ENCODE measurements at regions not wholly inside any gene's neighbourhood (a gene's known extent, or its start where the extent isn't known, plus 50 kb on each side); places are given as distances from the start of the nearest gene placed in this dataset.

DNA sequence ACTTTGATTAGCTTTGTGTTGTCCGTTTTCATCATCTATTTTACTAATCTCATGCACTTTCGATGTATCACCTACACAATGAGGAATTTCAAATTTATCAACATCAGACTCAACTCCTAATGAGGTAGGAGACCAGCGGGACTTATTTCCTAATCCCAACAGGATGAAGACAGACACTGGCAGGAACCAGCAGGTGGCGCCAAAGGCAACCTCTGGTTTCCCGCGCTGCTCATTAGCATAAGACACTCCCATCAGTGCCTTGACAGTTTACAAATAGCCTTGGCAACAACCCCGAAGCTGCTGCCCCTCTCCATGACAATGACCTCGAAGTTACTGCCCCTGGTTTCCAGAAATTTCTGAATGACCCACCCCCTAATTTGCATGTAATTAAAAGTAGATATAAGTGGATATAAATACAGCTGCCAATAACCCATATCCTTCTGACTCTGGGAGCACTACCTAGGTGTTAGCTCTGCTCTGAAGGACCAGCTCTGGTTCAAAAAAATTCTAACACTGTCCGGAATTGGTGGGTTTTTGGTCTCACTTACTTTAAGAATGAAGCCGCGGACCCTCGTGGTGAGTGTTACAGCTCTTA lies 974.8 kb downstream of the ADGRL2 start:
- ChIA-PET POLR2A (ENCODE audit: low non-redundant PET) (no interaction called here), CTCF (interaction anchor here (0.6 to 1.0 kb wide), 5 partner anchors 20 to 917 kb away, joined by 3 to 7 read pairs (median 5); no protein-coding TSS in a partner anchor)
- peak; percentile 6 for DNase-seq (ENCODE audit: low spot score)

GRCh38 chr1:82762829-82763532 lies 962.2 kb downstream of the ADGRL2 start:
- DNase-seq (ENCODE audit: low spot score) = no peak
- CTCF ChIA-PET = no interaction called here
- POLR2A ChIA-PET (ENCODE audit: low non-redundant PET) = no interaction called here
- no peak for TF ChIP-seq CTCF (conservative IDR thresholded peaks at IDR 0.05; ENCODE audit: low read depth)
- no peak overlapping the region for H3K27ac ChIP-seq

More for the DNA sequence above, 974.8 kb downstream of the ADGRL2 start:
- no peak overlapping the region for H3K27ac ChIP-seq
- TF ChIP-seq CTCF (conservative IDR thresholded peaks at IDR 0.05; ENCODE audit: low read depth) = peak; percentile 31; the same call in 1 of the 2 replicates

DNA sequence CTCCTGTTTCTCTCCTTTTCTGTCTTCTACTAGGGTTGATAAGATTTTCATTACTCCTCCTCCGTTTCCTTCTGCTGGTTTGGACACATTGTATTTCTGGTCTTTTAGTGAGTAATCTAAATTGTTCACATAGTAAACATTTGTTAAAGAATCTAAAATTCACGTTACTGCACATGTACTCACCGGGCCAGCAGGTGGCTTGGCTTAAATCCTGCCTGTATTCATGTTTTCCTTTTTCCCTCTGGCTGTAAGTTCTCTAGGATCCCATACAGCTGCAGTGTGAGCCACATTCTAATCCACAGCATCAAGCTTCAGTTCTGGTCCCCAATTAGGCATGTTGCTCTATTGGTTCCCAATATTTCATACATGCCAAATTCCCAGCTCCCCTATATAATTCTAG lies 958.3 kb downstream of the ADGRL2 start:
- POLR2A ChIA-PET (ENCODE audit: low non-redundant PET) = no interaction called here
- no peak for TF ChIP-seq CTCF (conservative IDR thresholded peaks at IDR 0.05; ENCODE audit: low read depth)
- no peak overlapping the region for H3K27ac ChIP-seq
- DNase-seq (ENCODE audit: low spot score) = no peak
- CTCF ChIA-PET = no interaction called here

- H3K27ac ChIP-seq = no peak overlapping the region
- DNase-seq (ENCODE audit: low spot score) = no peak
- no peak for TF ChIP-seq CTCF (conservative IDR thresholded peaks at IDR 0.05; ENCODE audit: low read depth)
- CTCF ChIA-PET = interaction anchor here (0.6 kb wide), 1 partner anchor 20 kb away, joined by 6 read pairs; no protein-coding TSS in a partner anchor
- POLR2A ChIA-PET (ENCODE audit: low non-redundant PET) = no interaction called here
Observed at GRCh38 chr1:82755671-82756070, 954.9 kb downstream of the ADGRL2 start.

GRCh38 chr1:82755191-82755590 lies 954.5 kb downstream of the ADGRL2 start:
- DNase-seq (ENCODE audit: low spot score) = no peak
- ChIA-PET POLR2A (ENCODE audit: low non-redundant PET) (no interaction called here), CTCF (interaction anchor here (0.6 kb wide), 2 partner anchors 20 to 1114 kb away, joined by 6 read pairs; no protein-coding TSS in a partner anchor)
- TF ChIP-seq CTCF (conservative IDR thresholded peaks at IDR 0.05; ENCODE audit: low read depth) = no peak
- no peak overlapping the region for H3K27ac ChIP-seq

- no peak overlapping the region for H3K27ac ChIP-seq
- no peak for TF ChIP-seq CTCF (conservative IDR thresholded peaks at IDR 0.05; ENCODE audit: low read depth)
- ChIA-PET POLR2A (ENCODE audit: low non-redundant PET) (no interaction called here), CTCF (interaction anchor here (0.6 kb wide), 1 partner anchor 390 kb away, joined by 3 read pairs; no protein-coding TSS in a partner anchor)
- no peak for DNase-seq (ENCODE audit: low spot score)
Observed at GRCh38 chr1:82752046-82752445, 951.3 kb downstream of the ADGRL2 start.
